Lower leg skin (tissue), 3 donors: ENCODE measurements at regions not wholly inside any gene's neighbourhood (a gene's known extent, or its start where the extent isn't known, plus 50 kb on each side); places are given as distances from the start of the nearest gene placed in this dataset.

Source experiments
- CTCF ChIP-seq, 3 donors: fragments of 450-650 bp; IDR thresholded peaks; one replicate each; pipeline ENCODE4 v1.5.1; 2016; ENCODE audit warnings: antibody characterized with exemption in 3 of 3, mild to moderate bottlenecking in 3 of 3, moderate library complexity in 2 of 3
- POLR2A ChIP-seq, 2 donors: fragments of 450-650 bp; IDR thresholded peaks; one replicate each; pipeline ENCODE4 v1.6.1; 2016 to 2017; ENCODE audit warnings: antibody characterized with exemption in 2 of 2, mild to moderate bottlenecking in 1 of 2, moderate library complexity in 1 of 2

DNA sequence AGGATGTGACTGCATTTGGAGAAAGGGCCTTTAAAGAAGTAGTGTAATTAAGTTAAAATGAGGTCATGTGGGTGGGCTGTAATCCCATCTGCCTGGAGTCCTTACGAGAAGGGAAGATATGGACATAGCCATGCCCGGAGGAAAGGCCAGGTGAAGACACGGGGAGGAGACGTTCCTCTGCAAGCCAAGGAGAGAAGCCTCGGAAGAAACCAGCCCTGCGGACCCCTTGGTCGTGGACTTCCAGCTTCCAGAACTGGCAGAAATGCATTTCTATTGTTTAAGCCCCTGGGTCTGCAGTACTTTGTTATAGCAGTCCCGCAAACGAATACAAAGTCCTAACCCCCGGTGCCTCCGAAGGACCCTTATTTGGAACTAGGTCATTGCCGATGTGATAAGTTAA lies 87.6 kb upstream of the TAF1B start:
- TF ChIP-seq POLR2A (IDR thresholded peaks at IDR 0.05) = no peak
- TF ChIP-seq CTCF (IDR thresholded peaks at IDR 0.05) = no peak
